GM19351 (cell line): ENCODE measurements at regions not wholly inside any gene's neighbourhood (a gene's known extent, or its start where the extent isn't known, plus 50 kb on each side); places are given as distances from the start of the nearest gene placed in this dataset.
"Not testable (repeated sequence)": the region's sequence is repeated elsewhere in the genome, so short reads cannot be mapped to it uniquely, and the experiment has no call there.

Source experiments
- ATAC-seq: cut with Tn5 transposase; IDR thresholded peaks from one replicate; pipeline ENCODE4 v1.9.1; 2021; ENCODE audit warnings: mild to moderate bottlenecking, moderate library complexity; ENCODE audit not compliant: unreplicated experiment

DNA sequence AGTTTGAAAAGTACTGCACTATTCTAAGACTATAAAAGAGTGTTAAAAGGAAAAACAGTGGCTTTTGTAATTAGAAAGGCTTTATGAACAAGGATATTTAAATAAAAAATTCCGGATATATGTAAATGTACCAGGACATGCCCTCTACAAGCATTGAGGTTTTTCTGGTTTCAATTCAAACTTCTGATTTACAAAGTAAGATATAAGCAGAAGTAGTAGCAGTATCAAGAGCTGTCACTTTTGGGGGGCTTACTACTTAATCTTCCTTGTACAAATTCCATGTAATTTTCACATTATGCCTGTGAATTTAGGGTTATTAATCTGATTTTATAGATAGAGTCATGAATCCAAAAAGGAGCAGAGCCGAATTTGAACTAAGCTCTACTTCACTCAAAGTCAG is 170.3 kb upstream of the ATP2B1 start:
- no peak for ATAC-seq

DNA sequence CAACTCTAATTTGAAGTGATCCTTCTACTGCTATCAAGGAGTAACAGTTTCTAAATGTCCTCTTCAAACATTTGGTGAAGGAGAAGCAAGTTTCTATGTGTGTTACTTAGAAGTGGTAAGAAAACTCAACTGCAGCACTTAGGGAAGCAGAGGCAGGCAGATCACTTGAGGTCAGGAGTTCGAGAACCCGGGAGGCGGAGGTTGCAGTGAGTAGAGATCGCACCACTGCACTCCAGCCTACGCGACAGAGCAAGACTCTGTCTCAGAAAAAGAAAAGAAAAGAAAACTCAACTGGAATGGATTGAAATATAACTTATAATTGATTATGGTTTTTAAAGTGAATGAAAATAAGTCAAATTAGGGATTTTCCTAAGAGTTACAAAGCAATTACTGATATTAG is 169.7 kb upstream of the ATP2B1 start:
- ATAC-seq: no peak

DNA sequence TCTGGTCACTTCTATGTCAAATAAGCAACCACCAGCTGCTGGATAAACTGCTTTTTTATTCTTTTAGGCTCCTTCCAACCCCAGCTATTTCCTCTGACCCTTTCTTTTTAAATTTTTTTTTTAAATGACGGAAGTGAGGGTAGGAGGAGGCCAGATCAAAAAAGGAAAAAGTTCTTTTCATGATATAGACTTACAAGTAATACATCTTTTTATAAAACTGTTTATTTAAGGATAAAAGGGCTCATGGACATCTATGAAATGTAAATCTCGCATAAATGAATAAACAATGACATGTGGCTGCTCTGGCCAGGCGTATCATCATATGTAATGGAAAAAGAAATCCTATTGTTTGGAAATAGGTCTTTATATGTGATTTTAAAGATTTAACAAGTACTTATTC is 169.0 kb upstream of the ATP2B1 start:
- no peak for ATAC-seq

DNA sequence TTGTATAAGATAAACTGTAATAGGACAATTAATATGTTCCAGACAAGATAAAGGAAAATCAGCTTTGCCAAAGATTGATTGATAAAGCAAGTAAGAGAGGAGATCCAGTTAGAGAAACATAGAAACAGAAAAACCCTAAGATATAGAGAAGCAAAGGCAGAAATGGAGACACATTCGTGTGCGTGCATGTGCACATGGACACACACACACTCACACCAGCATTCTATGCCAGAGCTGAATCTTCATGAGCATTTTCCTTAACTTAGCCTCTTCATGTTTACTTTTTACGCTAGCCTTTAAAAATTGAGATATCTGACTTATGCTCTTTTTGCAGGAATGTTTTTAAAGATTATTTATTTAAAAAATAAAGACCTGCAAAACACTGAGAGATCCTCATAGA is 168.5 kb upstream of the ATP2B1 start:
- no peak for ATAC-seq

GRCh38 chr12:89875809-89876208 is 167.2 kb upstream of the ATP2B1 start:
- ATAC-seq: no peak

GRCh38 chr12:89875225-89875624 is 166.6 kb upstream of the ATP2B1 start:
- no peak for ATAC-seq

GRCh38 chr12:89874146-89874545 is 165.5 kb upstream of the ATP2B1 start:
- ATAC-seq: no peak

- peak; percentile 65 for ATAC-seq
Observed at GRCh38 chr12:89873745-89874144, 165.1 kb upstream of the ATP2B1 start.

- no peak for ATAC-seq
Observed at GRCh38 chr12:89872922-89873630, 164.4 kb upstream of the ATP2B1 start.

GRCh38 chr12:89870413-89871184 is 162.0 kb upstream of the ATP2B1 start:
- no peak for ATAC-seq

DNA sequence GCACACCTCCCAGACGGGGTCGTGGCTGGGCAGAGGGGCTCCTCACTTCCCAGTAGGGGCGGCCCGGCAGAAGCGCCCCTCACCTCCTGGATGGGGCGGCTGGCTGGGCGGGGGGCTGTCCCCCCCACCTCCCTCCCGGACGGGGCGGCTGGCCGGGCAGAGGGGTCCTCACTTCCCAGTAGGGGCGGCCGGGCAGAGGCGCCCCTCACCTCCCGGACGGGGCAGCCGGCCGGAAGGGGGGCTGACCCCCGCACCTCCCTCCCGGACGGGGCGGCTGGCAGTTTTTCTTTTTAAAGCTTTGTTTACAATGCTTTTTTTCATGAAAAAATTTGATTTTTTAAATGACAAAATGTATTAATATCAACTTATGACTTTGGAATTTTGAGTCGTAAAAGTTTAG is 159.0 kb upstream of the ATP2B1 start:
- not testable (repeated sequence) for ATAC-seq

GRCh38 chr12:89864411-89864810 is 155.8 kb upstream of the ATP2B1 start:
- no peak for ATAC-seq

DNA sequence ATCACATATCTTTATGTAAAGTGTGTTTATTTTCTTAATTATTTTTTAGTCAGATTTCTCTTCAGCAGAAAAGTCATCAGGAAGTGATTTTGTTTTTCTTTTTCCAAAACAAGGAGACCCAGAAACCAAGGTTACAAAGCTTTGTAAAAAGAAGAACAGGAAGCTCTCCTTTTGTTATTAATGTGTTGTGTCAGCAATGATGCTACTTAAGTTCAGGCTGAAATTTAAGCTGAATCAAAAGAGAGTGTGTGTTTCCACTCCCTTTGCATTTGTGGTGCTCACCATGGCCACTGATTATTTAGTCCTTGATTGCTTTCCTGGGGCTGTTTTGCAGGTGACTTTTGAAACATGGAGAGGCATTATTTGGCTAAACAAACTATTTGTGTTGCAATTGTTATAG is 155.3 kb upstream of the ATP2B1 start:
- peak; percentile 33 for ATAC-seq

DNA sequence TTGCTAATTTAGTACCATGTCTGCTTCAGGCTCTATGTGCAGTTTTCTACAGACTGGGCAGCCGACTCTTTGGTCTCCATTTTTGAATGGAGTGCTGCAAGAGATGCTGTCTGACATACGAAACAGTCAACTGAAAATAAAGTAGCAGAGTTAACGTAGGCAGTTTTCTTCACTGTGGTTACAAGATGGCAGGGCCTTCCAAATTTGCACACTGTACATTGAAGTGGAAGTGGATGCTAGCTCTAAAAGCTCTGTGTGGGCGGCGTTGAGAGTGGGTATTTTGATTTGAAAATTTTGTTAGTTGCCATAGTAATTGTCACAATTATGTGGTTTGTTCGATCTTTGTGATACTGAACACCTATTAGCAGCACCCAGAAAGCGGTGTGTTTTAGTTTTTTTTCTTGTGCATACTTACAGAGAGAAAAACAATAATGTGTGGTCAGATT is 154.9 kb upstream of the ATP2B1 start:
- ATAC-seq: peak; percentile 76

DNA sequence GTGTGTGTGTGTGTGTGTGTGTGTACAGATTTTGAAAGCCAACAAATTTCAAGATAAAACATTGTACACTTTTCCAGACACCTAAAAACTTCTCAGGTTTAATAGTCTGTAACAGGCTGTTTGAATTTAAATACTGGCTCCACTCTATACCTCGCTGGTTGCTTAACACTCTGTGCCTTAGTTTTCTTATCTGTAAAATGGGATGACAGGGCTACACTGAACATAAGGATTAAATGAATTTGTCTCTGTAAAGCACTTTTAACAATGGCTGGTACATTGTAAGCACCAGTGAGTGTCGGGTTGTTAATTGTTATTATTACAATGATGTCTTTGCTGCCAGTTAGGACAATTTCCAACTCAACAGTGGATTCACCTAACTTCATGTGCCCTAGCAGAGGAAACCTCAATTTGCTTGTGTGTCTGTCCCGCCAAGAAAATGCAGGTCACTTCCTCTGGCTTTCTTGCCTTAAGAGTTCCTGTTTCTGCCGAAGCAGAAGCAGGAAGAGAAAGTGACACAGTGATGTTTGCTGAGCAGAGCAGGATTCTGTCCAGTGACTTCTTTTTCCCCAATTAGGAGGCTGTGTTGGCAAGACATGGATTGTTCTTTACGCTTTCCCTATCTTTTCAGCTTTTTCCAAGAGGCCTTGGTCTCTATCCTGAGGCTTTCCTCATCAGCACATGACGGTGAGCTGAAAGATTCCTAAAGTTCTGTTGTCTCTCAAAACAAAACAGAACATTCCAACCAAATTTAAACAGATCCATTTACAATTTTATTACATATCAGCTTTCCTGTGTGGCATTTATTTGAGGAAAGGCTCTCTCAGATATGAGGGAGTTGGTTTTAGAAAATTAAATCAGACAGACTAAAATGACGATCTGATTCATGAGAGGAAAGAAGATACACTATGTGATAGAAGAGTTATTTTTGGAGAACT is 154.1 kb upstream of the ATP2B1 start:
- ATAC-seq: peak; percentile 57

- ATAC-seq: no peak
Observed at GRCh38 chr12:89861086-89861485, 152.4 kb upstream of the ATP2B1 start.

- no peak for ATAC-seq
Observed at GRCh38 chr12:89859508-89860220, 151.0 kb upstream of the ATP2B1 start.

DNA sequence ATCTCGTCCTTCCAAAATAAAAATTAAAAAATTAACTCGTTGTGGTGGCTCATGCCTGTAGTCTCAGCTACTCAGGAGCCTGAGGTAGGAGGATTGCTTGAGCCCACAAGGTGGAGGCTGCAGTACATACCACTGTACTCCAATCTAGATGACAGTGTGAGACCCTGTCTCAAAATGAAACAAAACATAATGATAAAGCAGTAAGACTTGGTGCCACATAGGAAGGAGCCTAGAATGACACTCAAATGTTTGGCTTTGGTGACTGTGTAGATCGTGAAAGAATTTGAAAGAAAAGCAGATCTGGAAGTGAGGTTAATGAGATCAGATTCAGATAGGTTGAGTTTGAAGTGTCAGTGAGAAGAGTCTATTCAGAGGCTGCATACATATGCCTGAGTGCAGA is 150.1 kb upstream of the ATP2B1 start:
- no peak for ATAC-seq

GRCh38 chr12:89857652-89858274 is 149.1 kb upstream of the ATP2B1 start:
- ATAC-seq: peak; percentile 39

- ATAC-seq: peak; percentile 89
Observed at GRCh38 chr12:89856431-89856830, 147.8 kb upstream of the ATP2B1 start.
